ENCODE measurements at regions not wholly inside any gene's neighbourhood (a gene's known extent, or its start where the extent isn't known, plus 50 kb on each side); places are given as distances from the start of the nearest gene placed in this dataset.

GRCh38 chr18:60872434-60872833, 460.8 kb upstream of the CDH20 start:
- TF ChIP-seq POLR2AphosphoS5 (IDR thresholded peaks at IDR 0.05; ENCODE audit: low read depth, low read length) (no peak), POLR2A (IDR thresholded peaks at IDR 0.05; ENCODE audit: low read depth, low read length) (no peak), TAF1 (IDR thresholded peaks at IDR 0.05; ENCODE audit: borderline replicate concordance, low read depth, low read length) (no peak)
